NT2/D1 (cell line): ENCODE measurements at regions not wholly inside any gene's neighbourhood (a gene's known extent, or its start where the extent isn't known, plus 50 kb on each side); places are given as distances from the start of the nearest gene placed in this dataset.

Experiments
- DNase-seq: peaks from one replicate; pipeline ENCODE4 v3.0.0-alpha.2; 2011; ENCODE audit warnings: low read depth, low spot score
- H3K27me3 ChIP-seq: 2 replicates; pipeline ENCODE4 v1.6.0; 2011; ENCODE audit warnings: mild to moderate bottlenecking; ENCODE audit not compliant: insufficient read length, insufficient read depth
- H3K36me3 ChIP-seq: 2 replicates; pipeline ENCODE4 v1.6.1; 2011; ENCODE audit warnings: mild to moderate bottlenecking, low read length, mixed read lengths; ENCODE audit not compliant: insufficient read depth, insufficient read length
- H3K4me1 ChIP-seq: 2 replicates; pipeline ENCODE4 v1.5.1; 2011; ENCODE audit not compliant: insufficient read depth, insufficient read length
- H3K4me3 ChIP-seq: 2 replicates; pipeline ENCODE4 v1.5.1; 2011; ENCODE audit warnings: low read depth; ENCODE audit not compliant: insufficient read length
- H3K9ac ChIP-seq: 2 replicates; pipeline ENCODE4 v1.6.0; 2011; ENCODE audit warnings: low read depth; ENCODE audit not compliant: insufficient read length
- H3K9me3 ChIP-seq: 2 replicates; pipeline ENCODE4 v1.5.1; 2011; ENCODE audit warnings: mild to moderate bottlenecking, low read length; ENCODE audit not compliant: insufficient read depth
- SUZ12 ChIP-seq: IDR thresholded peaks from 2 replicates; pipeline ENCODE4 v1.6.1; 2011; ENCODE audit not compliant: insufficient read length, insufficient read depth; ENCODE audit errors: extremely low read depth
- YY1 ChIP-seq: IDR thresholded peaks from 2 replicates; pipeline ENCODE4 v1.6.1; 2011; ENCODE audit not compliant: insufficient read length, insufficient read depth
- ZNF274 ChIP-seq: IDR thresholded peaks from 2 replicates; pipeline ENCODE4 v1.6.1; 2011; ENCODE audit warnings: mild to moderate bottlenecking, low read depth, low read length

GRCh38 chr5:91283326-91283725 lies 99.8 kb downstream of the ARRDC3 start:
- DNase-seq: no peak
- TF ChIP-seq ZNF274: no peak
- TF ChIP-seq SUZ12: no peak
- TF ChIP-seq YY1: no peak
- peaks cover 15% of the 10 kb centered on the region for H3K27me3 ChIP-seq
- no peaks in the 10 kb centered on the region for H3K36me3 ChIP-seq
- no peak overlapping the region for H3K4me3 ChIP-seq
- no peaks in the 10 kb centered on the region for H3K4me1 ChIP-seq
- H3K9ac ChIP-seq: no peak overlapping the region
- H3K9me3 ChIP-seq: 0 out of 2 replicates have a peak, but pooled peaks cover 9% of the 10 kb centered on the region

GRCh38 chr5:91282210-91282609 lies 100.9 kb downstream of the ARRDC3 start:
- Histone ChIP-seq H3K9me3 (0 out of 2 replicates have a peak, but pooled peaks cover 6% of the 10 kb centered on the region), H3K9ac (no peak overlapping the region), H3K4me1 (no peaks in the 10 kb centered on the region), H3K4me3 (no peak overlapping the region), H3K36me3 (no peaks in the 10 kb centered on the region), H3K27me3 (peaks cover 15% of the 10 kb centered on the region)
- no peak for DNase-seq
- TF ChIP-seq ZNF274: no peak
- TF ChIP-seq SUZ12: no peak
- TF ChIP-seq YY1: no peak

- no peaks in the 10 kb centered on the region for H3K36me3 ChIP-seq
- TF ChIP-seq SUZ12: no peak
- TF ChIP-seq ZNF274: no peak
- no peak for TF ChIP-seq YY1
- no peak overlapping the region for H3K4me3 ChIP-seq
- H3K27me3 ChIP-seq: peaks cover 15% of the 10 kb centered on the region
- H3K4me1 ChIP-seq: no peaks in the 10 kb centered on the region
- DNase-seq: no peak
- H3K9ac ChIP-seq: no peak overlapping the region
- no peaks in the 10 kb centered on the region for H3K9me3 ChIP-seq
Observed at GRCh38 chr5:91281401-91281800, 101.7 kb downstream of the ARRDC3 start.

GRCh38 chr5:91280362-91281269 lies 102.5 kb downstream of the ARRDC3 start:
- H3K4me1 ChIP-seq: no peaks in the 10 kb centered on the region
- TF ChIP-seq SUZ12: no peak
- no peak for TF ChIP-seq YY1
- no peak for TF ChIP-seq ZNF274
- no peaks in the 10 kb centered on the region for H3K9me3 ChIP-seq
- H3K4me3 ChIP-seq: peak overlapping the region; percentile 57
- H3K27me3 ChIP-seq: peaks cover 15% of the 10 kb centered on the region
- H3K36me3 ChIP-seq: no peaks in the 10 kb centered on the region
- H3K9ac ChIP-seq: peak overlapping the region; percentile 79
- peak; percentile 71 for DNase-seq

GRCh38 chr5:91277840-91278239 lies 105.3 kb downstream of the ARRDC3 start:
- no peak overlapping the region for H3K4me3 ChIP-seq
- DNase-seq: no peak
- peaks cover 15% of the 10 kb centered on the region for H3K27me3 ChIP-seq
- no peak for TF ChIP-seq YY1
- no peak for TF ChIP-seq ZNF274
- TF ChIP-seq SUZ12: no peak
- no peaks in the 10 kb centered on the region for H3K36me3 ChIP-seq
- no peaks in the 10 kb centered on the region for H3K4me1 ChIP-seq
- H3K9me3 ChIP-seq: no peaks in the 10 kb centered on the region
- no peak overlapping the region for H3K9ac ChIP-seq

GRCh38 chr5:91277093-91277626 lies 106.0 kb downstream of the ARRDC3 start:
- H3K36me3 ChIP-seq: no peaks in the 10 kb centered on the region
- peaks cover 12% of the 10 kb centered on the region for H3K27me3 ChIP-seq
- H3K9ac ChIP-seq: no peak overlapping the region
- no peaks in the 10 kb centered on the region for H3K9me3 ChIP-seq
- no peaks in the 10 kb centered on the region for H3K4me1 ChIP-seq
- no peak overlapping the region for H3K4me3 ChIP-seq
- DNase-seq: no peak
- TF ChIP-seq ZNF274: no peak

- H3K4me1 ChIP-seq: no peaks in the 10 kb centered on the region
- H3K9me3 ChIP-seq: no peaks in the 10 kb centered on the region
- H3K36me3 ChIP-seq: no peaks in the 10 kb centered on the region
- no peak for DNase-seq
- no peak overlapping the region for H3K4me3 ChIP-seq
- H3K27me3 ChIP-seq: no peaks in the 10 kb centered on the region
- H3K9ac ChIP-seq: no peak overlapping the region
- no peak for TF ChIP-seq YY1
Observed at GRCh38 chr5:91272858-91273257, 110.3 kb downstream of the ARRDC3 start.
